ENCODE measurements at regions not wholly inside any gene's neighbourhood (a gene's known extent, or its start where the extent isn't known, plus 50 kb on each side); places are given as distances from the start of the nearest gene placed in this dataset.

- DNase-seq (ENCODE audit: low spot score) = no peak
Measured at GRCh38 chr10:36381748-36382147, 739.7 kb upstream of the FZD8 start.

DNA sequence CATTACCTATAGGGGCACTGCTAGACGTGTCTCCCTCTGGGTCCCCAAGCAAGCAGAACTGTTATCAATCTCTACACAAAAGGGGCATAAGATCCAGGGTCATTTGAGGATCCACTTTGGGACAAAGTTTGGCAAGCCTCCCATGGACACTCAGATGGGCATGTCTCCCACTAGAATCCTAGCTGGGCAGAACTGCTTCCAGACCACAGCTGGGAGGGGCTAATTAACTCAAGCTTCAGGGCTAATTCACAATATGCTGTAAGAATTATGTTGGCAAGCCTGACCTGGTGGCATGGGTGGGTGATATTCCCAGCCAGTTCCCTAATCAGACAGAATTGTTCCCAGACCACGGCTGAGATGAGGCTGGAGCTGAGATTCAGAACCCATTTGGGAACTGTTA lies 738.4 kb upstream of the FZD8 start:
- no peak for DNase-seq (ENCODE audit: low spot score)

DNA sequence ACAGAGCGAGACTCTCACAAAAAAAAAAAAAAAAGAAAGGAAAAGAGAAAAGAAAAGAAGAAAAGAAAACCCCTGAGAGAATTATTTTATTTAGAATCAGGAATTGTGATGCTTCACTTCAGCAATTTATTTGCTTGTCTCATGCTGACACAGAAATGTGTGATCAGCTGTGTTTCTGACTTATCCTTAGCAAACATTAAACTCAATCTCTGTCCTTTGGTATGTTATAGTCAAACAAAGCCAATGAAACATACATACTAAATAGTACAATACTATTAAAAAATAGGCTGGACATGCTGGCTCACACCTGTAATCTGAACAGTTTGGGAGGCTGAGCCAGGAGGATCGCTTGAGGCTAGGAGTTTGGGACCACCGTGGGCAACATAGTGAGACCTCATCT lies 733.0 kb upstream of the FZD8 start:
- DNase-seq (ENCODE audit: low spot score) = no peak

GRCh38 chr10:36373424-36374096 lies 731.5 kb upstream of the FZD8 start:
- DNase-seq (ENCODE audit: low spot score) = no peak

GRCh38 chr10:36367362-36367761 lies 725.3 kb upstream of the FZD8 start:
- DNase-seq (ENCODE audit: low spot score) = no peak

- no peak for DNase-seq (ENCODE audit: low spot score)
Measured at GRCh38 chr10:36366843-36367242, 724.7 kb upstream of the FZD8 start.

- DNase-seq (ENCODE audit: low spot score) = no peak
Measured at GRCh38 chr10:36366065-36366464, 724.0 kb upstream of the FZD8 start.

DNA sequence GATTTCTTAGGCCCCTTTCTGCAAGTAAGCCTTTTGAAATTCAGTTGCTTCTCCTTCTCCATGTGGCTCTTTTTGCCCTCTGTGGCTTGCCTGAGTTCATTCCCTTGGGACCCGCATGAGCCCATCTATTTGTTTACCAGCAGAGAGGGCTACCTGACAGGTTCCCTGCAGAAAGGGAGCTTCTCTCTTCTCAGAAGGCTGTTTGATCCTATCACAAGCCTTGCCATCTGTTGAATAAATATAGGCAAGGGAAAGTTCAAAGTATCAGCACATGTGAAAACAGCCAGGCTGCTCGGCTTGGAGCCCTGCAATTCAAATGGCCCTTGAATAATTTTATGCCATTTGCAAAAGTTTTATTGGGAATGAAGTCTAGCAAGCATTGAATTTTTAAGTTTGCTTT lies 720.2 kb upstream of the FZD8 start:
- no peak for DNase-seq (ENCODE audit: low spot score)

- DNase-seq (ENCODE audit: low spot score) = no peak
Measured at GRCh38 chr10:36358736-36359135, 716.6 kb upstream of the FZD8 start.

- DNase-seq (ENCODE audit: low spot score) = no peak
Measured at GRCh38 chr10:36354633-36355032, 712.5 kb upstream of the FZD8 start.

- DNase-seq (ENCODE audit: low spot score) = peak; percentile 34
Measured at GRCh38 chr10:36351159-36351558, 709.1 kb upstream of the FZD8 start.

DNA sequence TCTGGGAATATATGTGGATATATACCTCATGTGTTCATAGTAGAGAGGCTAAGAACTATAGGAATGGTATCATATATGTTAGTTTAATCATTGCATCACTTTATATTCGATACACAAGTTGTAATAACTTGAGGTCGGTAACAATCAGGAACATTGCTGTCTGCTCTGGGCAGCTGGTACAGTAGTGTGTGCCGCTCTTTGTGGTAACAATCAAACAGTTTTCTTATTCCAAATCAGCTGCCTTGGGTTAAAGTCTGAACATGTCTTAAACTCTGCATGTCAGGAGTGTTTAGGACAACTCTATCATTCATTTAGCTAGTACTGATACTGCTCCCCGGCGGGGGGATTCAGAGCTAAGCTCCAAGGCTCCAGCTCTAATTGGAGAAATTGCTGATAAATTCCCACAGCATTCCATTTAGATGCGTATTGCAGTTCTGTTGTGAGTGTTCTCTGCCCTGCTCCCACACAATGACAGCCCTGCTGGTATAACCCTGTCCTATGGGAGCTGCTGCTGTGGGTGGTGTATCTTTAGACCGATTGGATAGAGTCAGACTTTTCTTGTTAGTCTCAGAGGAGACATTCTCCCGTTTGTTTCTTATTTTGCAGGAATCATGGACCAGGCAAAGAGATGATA lies 707.5 kb upstream of the FZD8 start:
- DNase-seq (ENCODE audit: low spot score) = no peak

- DNase-seq (ENCODE audit: low spot score) = no peak
Measured at GRCh38 chr10:36345807-36346206, 703.7 kb upstream of the FZD8 start.

GRCh38 chr10:36345175-36345533 lies 703.1 kb upstream of the FZD8 start:
- DNase-seq (ENCODE audit: low spot score) = no peak

DNA sequence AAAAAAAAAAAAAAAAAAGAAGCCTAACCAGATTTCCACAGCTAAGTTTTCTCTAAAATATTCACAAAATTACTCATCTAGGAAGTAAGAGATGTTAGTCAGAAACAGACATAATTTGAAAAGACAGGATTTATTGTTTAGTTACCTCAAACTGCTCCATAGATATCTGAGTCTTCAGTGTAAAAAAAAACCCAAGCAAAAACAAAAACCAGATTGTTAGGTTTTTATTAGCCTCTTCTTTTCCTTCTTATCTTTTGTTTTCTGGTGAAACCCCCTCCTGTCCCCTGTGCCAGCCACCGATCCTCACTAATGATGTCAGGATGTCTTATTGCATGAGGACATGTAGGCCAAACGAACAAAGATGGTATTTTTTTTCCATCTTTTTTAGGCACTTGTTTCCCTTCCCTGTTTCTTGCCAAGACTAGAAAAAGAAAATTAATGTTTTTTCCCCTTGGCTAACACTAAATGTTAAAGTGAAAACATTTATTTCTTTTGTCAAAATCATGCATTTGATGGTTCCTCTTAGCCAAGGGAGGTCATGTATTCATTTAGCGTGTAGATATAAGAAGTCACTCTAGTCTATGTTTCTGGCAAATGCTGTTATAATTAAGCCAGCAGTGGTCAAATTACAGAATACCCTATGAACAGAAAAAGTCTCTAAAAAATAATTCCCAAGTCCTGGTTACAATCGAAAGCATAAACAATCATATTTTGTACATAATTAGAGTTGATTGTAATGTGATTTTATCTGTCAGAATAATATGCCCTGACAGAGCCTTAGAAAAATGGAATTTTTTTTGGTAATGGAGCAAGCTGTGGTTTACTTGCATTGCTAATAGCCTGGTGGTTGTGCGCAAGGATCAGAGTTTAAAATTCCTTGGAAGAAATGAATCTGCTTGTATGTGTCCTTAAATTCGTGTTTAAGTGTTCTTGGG lies 702.4 kb upstream of the FZD8 start:
- no peak for DNase-seq (ENCODE audit: low spot score)

DNA sequence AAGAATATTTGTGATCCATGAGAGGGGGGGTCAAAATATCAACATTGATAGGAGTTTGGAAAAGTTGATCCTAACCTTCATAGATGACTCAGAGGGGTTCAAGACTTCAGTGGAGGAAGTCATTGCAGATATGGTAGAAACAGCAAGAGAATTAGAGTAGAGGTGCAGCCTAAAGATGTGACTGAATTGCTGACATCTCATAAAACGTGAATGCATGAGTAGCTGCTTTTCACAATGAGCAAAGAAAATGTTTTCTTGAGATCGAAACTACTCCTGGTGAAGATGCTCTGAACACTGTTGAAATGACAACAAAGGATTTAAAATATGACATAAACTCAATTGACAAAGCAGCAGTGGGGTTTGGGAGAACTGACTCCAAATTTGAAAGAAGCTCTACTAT lies 700.7 kb upstream of the FZD8 start:
- DNase-seq (ENCODE audit: low spot score) = no peak

- no peak for DNase-seq (ENCODE audit: low spot score)
Measured at GRCh38 chr10:36341471-36341870, 699.4 kb upstream of the FZD8 start.

GRCh38 chr10:36336315-36336714 lies 694.2 kb upstream of the FZD8 start:
- DNase-seq (ENCODE audit: low spot score) = no peak

DNA sequence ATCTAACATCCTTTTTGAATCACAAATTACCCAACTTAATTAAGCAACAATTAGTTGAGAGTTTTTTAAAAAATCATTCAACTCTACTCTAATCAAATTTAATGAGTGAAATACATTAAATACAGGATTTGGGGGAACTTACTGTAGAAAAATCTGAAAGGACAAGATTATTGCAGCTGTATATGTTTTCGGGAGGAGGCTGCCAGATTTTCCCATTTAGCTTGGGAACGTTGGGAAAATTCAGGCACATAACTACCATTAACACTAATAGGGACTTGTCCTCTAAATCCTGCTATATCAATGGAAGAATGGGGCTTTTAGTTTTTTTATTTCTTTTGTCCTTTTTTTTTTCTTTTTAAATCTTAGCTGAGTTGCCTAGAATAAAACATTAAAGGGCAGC lies 691.4 kb upstream of the FZD8 start:
- no peak for DNase-seq (ENCODE audit: low spot score)

DNA sequence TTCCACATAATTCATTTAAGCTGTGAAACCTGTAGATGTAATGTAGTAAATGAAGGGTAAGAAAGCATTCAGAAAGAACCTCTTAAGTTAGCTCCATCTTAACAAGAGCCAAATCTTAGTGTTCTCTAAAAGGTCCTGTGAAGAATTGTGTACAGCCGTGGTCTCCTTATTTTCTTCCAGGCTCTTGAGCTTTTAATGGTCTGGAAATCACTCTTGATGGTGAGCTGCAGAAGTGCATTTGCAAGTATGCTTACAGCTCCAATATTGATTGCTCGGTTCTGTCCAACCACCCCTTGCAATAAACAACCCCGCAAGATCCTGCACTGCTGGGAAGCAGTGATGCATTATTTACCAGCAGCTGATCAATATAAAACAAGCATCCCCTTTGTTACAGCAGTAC lies 690.8 kb upstream of the FZD8 start:
- DNase-seq (ENCODE audit: low spot score) = no peak

- no peak for DNase-seq (ENCODE audit: low spot score)
Measured at GRCh38 chr10:36331121-36331520, 689.0 kb upstream of the FZD8 start.

- DNase-seq (ENCODE audit: low spot score) = no peak
Measured at GRCh38 chr10:36325815-36326214, 683.7 kb upstream of the FZD8 start.

GRCh38 chr10:36324831-36325230 lies 682.7 kb upstream of the FZD8 start:
- DNase-seq (ENCODE audit: low spot score) = no peak
